GM12864 (cell line): ENCODE measurements at regions not wholly inside any gene's neighbourhood (a gene's known extent, or its start where the extent isn't known, plus 50 kb on each side); places are given as distances from the start of the nearest gene placed in this dataset.

ENCODE experiments used
- DNase-seq: peaks from one replicate; pipeline ENCODE4 v3.0.0-alpha.2; 2011; ENCODE audit warnings: low read depth
- H3K4me3 ChIP-seq: 2 replicates; pipeline ENCODE4 v1.5.1; 2011; ENCODE audit warnings: mild to moderate bottlenecking, low read depth, low read length, control low read depth
- CTCF ChIP-seq: IDR thresholded peaks from 2 replicates; pipeline ENCODE4 v1.5.1; 2011; ENCODE audit warnings: low read depth, mild to moderate bottlenecking, moderate library complexity, low read length, control low read depth, inconsistent platforms; ENCODE audit errors: missing control alignments

GRCh38 chr12:67568055-67568454 is 80.5 kb upstream of the DYRK2 start:
- H3K4me3 ChIP-seq, result no peak overlapping the region
- DNase-seq, result no peak

GRCh38 chr12:67572492-67572891 is 76.1 kb upstream of the DYRK2 start:
- DNase-seq, result no peak
- H3K4me3 ChIP-seq, result no peak overlapping the region
- TF ChIP-seq CTCF, result no peak

More at GRCh38 chr12:67568055-67568454, 80.5 kb upstream of the DYRK2 start:
- no peak for TF ChIP-seq CTCF

- DNase-seq, result no peak
- no peak overlapping the region for H3K4me3 ChIP-seq
- TF ChIP-seq CTCF, result no peak
Observed at GRCh38 chr12:67573566-67573965, 75.0 kb upstream of the DYRK2 start.

- no peak overlapping the region for H3K4me3 ChIP-seq
- TF ChIP-seq CTCF, result no peak
- DNase-seq, result no peak
Observed at GRCh38 chr12:67578976-67579661, 69.4 kb upstream of the DYRK2 start.

- no peak for DNase-seq
- TF ChIP-seq CTCF, result no peak
- no peak overlapping the region for H3K4me3 ChIP-seq
Observed at GRCh38 chr12:67579662-67580003, 68.9 kb upstream of the DYRK2 start.

- H3K4me3 ChIP-seq, result no peak overlapping the region
- DNase-seq, result no peak
- TF ChIP-seq CTCF, result no peak
Observed at GRCh38 chr12:67582238-67582834, 66.2 kb upstream of the DYRK2 start.

- no peak for DNase-seq
- no peak for TF ChIP-seq CTCF
- no peak overlapping the region for H3K4me3 ChIP-seq
Observed at GRCh38 chr12:67582844-67583243, 65.7 kb upstream of the DYRK2 start.
